Mesothelial cell of epicardium (in vitro differentiated cells): ENCODE measurements at regions not wholly inside any gene's neighbourhood (a gene's known extent, or its start where the extent isn't known, plus 50 kb on each side); places are given as distances from the start of the nearest gene placed in this dataset.
"Not testable (repeated sequence)": the region's sequence is repeated elsewhere in the genome, so short reads cannot be mapped to it uniquely, and the experiment has no call there.

Experiments
- DNase-seq, 2 experiments: peaks; one replicate each; pipeline ENCODE4 v3.0.0; 2021; ENCODE audit warnings: low spot score in 2 of 2; ENCODE audit not compliant: unreplicated experiment in 2 of 2
- H3K27ac Mint-ChIP-seq: 2 replicates; pipeline ENCODE4 v1.8.0; 2021; ENCODE audit warnings: mixed read lengths
- H3K27me3 Mint-ChIP-seq: 2 replicates; pipeline ENCODE4 v1.8.0; 2021; ENCODE audit warnings: low read depth, mixed read lengths
- H3K36me3 Mint-ChIP-seq: 2 replicates; pipeline ENCODE4 v1.8.0; 2021; ENCODE audit warnings: mixed read lengths
- H3K4me1 Mint-ChIP-seq: 2 replicates; pipeline ENCODE4 v1.8.0; 2021; ENCODE audit warnings: mixed read lengths
- H3K4me3 Mint-ChIP-seq: 2 replicates; pipeline ENCODE4 v1.8.0; 2021; ENCODE audit warnings: mild to moderate bottlenecking, moderate library complexity, mixed read lengths
- H3K9me3 Mint-ChIP-seq: 2 replicates; pipeline ENCODE4 v1.8.0; 2021; ENCODE audit warnings: mixed read lengths
- TF ChIP-seq, protein P1 (sequence below): fragments of 200-600 bp; sonication (generic); IDR thresholded peaks from one replicate; pipeline ENCODE4 v1.5.0; 2021; ENCODE audit warnings: antibody characterized with exemption; ENCODE audit not compliant: unreplicated experiment

DNA sequence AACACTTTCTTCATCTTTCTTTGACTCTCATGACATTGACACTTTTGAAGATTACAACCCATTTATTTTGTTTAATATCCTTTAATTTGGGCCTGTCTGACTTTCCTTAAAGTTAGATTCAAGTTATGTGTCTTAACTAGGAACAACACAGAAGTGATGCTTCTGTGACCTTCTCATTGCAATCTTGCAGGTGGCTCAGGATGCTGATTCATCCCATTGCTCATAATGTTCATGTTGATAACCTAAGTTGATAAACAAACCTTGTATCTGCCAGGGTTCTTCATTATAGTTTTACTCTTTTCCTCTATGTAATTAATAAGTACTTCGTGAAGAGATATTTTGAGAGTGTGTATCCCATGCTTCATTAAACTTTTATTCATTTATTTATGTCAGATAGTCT lies 107.2 kb upstream of the SHB start:
- TF ChIP-seq, protein P1, sequence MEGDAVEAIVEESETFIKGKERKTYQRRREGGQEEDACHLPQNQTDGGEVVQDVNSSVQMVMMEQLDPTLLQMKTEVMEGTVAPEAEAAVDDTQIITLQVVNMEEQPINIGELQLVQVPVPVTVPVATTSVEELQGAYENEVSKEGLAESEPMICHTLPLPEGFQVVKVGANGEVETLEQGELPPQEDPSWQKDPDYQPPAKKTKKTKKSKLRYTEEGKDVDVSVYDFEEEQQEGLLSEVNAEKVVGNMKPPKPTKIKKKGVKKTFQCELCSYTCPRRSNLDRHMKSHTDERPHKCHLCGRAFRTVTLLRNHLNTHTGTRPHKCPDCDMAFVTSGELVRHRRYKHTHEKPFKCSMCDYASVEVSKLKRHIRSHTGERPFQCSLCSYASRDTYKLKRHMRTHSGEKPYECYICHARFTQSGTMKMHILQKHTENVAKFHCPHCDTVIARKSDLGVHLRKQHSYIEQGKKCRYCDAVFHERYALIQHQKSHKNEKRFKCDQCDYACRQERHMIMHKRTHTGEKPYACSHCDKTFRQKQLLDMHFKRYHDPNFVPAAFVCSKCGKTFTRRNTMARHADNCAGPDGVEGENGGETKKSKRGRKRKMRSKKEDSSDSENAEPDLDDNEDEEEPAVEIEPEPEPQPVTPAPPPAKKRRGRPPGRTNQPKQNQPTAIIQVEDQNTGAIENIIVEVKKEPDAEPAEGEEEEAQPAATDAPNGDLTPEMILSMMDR = no peak
- Mint-ChIP-seq H3K36me3 (peaks cover 1% of the 10 kb centered on the region), H3K9me3 (peaks cover 20% of the 10 kb centered on the region), H3K4me1 (peaks cover 17% of the 10 kb centered on the region), H3K4me3 (no peak overlapping the region), H3K27me3 (no peaks in the 10 kb centered on the region), H3K27ac (no peak overlapping the region)
- DNase-seq = no peak

DNA sequence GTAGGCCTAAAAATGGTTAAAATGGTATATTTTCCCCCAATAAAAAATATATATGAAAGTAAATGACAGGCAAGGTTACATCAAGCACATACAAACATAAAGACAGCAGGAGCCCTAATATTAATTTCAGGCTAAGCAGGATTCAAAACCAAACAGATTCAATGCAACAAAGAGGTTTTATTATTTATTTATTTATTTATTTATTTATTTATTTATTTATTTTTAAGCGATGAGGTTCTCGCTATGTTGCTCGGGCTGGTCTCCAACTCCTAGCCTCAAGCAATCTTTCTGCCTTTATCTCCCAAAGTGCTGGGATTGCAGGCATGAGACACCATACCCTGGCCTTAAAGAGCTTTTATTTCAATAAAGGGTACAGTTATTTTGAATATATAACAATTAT lies 106.4 kb upstream of the SHB start:
- peaks cover 17% of the 10 kb centered on the region for H3K4me1 Mint-ChIP-seq
- DNase-seq = no peak
- TF ChIP-seq, protein P1 = no peak
- no peaks in the 10 kb centered on the region for H3K27me3 Mint-ChIP-seq
- H3K4me3 Mint-ChIP-seq = no peak overlapping the region
- H3K27ac Mint-ChIP-seq = no peak overlapping the region
- peaks cover 27% of the 10 kb centered on the region for H3K9me3 Mint-ChIP-seq
- H3K36me3 Mint-ChIP-seq = peaks cover 7% of the 10 kb centered on the region

DNA sequence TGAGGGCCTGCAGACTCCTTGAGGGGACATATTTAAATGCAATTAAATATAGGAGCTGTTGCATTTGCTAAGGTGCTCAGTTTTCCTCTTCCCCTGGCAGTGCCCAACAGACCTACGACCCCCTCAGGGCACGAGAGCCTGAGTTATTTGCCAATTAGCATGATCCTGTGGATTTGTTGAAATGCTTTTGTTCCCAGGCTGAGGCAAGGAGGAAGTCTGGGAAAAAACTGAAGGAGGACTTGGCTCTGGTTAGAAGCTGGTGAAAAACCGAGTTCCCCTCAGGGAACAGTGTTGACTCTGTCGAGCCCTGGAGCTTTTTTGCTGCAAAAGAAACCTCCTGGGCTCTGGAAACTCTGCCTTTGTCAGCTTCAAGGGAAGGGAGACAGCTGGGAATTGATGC lies 103.6 kb upstream of the SHB start:
- TF ChIP-seq, protein P1 = no peak
- Mint-ChIP-seq H3K27ac (peak overlapping the region; percentile 48), H3K4me1 (peaks cover 11% of the 10 kb centered on the region), H3K27me3 (no peaks in the 10 kb centered on the region), H3K36me3 (peaks cover 11% of the 10 kb centered on the region), H3K9me3 (peaks cover 36% of the 10 kb centered on the region), H3K4me3 (no peak overlapping the region)
- no peak for DNase-seq

DNA sequence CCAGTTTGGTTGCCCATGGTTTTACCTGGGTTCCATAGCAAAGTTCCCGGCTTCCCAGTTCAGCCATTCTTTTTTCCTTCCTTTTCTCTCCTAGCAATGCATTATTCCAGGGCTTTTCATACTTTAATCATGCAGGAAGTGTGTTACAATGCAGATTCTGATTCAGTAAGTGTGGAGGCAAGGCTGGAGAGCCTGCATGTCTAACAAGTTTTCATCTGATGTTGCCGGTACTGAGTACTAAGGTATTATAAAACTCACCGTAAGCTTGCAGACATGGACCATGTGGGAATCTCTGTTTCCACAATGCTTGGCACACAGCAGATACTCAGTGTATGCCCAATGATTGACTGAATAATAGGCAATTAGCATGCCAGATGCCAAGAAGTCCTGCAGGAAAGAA lies 102.9 kb upstream of the SHB start:
- H3K27me3 Mint-ChIP-seq = no peaks in the 10 kb centered on the region
- DNase-seq = no peak
- peaks cover 11% of the 10 kb centered on the region for H3K4me1 Mint-ChIP-seq
- H3K4me3 Mint-ChIP-seq = no peak overlapping the region
- H3K27ac Mint-ChIP-seq = no peak overlapping the region
- H3K36me3 Mint-ChIP-seq = peaks cover 11% of the 10 kb centered on the region
- TF ChIP-seq, protein P1 = no peak
- H3K9me3 Mint-ChIP-seq = peaks cover 36% of the 10 kb centered on the region

DNA sequence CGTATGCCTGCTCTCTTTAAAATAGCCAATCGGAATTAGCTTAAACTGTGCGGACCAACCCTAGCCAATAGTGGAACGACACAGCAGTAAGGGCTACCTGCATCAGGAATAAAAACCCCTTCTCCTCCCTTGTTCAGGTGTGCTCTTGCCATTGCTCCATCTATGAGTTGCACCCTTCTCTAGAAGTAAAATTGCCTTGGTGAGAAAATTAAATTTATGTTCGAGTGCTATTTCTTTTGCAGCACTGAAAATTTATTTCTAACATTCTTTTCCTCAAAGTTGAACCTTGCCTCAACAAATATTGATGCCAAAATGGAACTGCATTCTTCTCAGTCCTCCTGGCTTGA lies 102.5 kb upstream of the SHB start:
- Mint-ChIP-seq H3K27me3 (no peaks in the 10 kb centered on the region), H3K4me1 (peaks cover 11% of the 10 kb centered on the region), H3K4me3 (no peak overlapping the region), H3K36me3 (peaks cover 11% of the 10 kb centered on the region), H3K9me3 (peaks cover 33% of the 10 kb centered on the region), H3K27ac (no peak overlapping the region)
- no peak for DNase-seq
- TF ChIP-seq, protein P1 = no peak

DNA sequence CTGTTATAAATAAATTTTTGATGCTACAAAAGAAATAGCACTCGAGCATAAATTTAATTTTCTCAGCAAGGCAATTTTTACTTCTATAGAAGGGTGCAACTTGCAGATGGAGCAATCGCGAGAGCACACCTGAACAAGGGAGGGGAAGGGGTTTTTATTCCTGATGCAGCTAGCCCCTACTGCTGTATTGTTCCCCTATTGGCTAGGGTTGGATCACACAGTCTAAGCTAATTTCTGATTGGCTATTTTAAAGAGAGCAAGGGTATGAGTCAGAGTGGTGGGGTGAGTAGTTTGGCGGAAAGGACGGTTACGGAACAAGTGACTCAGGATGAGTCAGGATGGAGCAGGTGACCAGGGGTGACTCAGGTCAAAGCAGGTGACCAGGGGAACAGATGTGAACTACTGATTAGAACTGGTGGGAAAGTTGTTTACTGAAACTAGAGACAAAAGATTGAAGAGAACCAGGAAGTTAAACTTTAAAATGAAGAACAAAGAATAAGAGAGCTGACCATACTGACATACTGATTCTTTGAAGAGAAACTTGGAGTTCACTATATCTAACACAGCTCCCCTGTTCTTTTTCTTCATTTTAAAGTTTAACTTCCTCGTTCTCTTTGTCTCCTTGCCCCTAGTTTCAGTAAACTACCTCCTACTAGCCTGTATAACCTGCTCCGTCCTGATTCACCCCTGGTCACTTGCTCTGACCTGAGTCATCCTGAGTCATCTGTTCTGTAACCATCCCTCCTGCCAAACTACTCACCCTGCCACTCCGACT lies 101.9 kb upstream of the SHB start:
- Mint-ChIP-seq H3K36me3 (peaks cover 11% of the 10 kb centered on the region), H3K4me1 (peaks cover 11% of the 10 kb centered on the region), H3K9me3 (peaks cover 29% of the 10 kb centered on the region)
- DNase-seq, H3K27me3 Mint-ChIP-seq, H3K27ac Mint-ChIP-seq, H3K4me3 Mint-ChIP-seq: not testable (repeated sequence)

DNA sequence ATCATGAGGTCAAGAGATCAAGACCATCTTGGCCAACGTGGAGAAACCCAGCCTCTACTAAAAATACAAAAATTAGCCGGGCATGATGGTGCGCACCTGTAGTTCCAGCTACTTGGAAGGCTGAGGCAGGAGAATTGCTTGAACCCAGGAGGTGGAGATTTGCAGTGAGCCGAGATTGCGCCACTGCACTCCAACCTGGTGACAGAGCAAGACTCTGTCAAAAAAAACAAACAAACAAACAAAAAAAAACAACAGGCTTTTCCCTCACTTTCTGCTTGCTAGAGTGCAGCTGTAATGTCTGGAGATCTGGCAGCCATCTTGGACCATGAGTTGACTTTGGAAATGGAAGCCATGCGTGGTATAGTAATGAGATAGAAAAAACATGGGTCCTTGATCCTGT lies 101.1 kb upstream of the SHB start:
- H3K27me3 Mint-ChIP-seq, H3K27ac Mint-ChIP-seq, DNase-seq, H3K4me3 Mint-ChIP-seq: not testable (repeated sequence)
- peaks cover 11% of the 10 kb centered on the region for H3K4me1 Mint-ChIP-seq
- peaks cover 11% of the 10 kb centered on the region for H3K36me3 Mint-ChIP-seq
- H3K9me3 Mint-ChIP-seq = peaks cover 28% of the 10 kb centered on the region
